T-helper 2 cell treated with Interferon-gamma antibody and Interleukin-4, amounts not matched to agents 5 μg/mL and 100 μg/mL, for 36 hours (primary cell): ENCODE measurements at regions not wholly inside any gene's neighbourhood (a gene's known extent, or its start where the extent isn't known, plus 50 kb on each side); places are given as distances from the start of the nearest gene placed in this dataset.
A peak's percentile ranks its signal among the peaks of the same experiment; 100 is the strongest.

Experiments
- DNase-seq: peaks from one replicate; pipeline ENCODE4 v3.0.0; 2021; ENCODE audit warnings: low spot score
- H3K27ac Mint-ChIP-seq: one replicate; pipeline ENCODE4 v1.8.0; 2021; ENCODE audit warnings: mild to moderate bottlenecking, mixed read lengths
- H3K27me3 Mint-ChIP-seq: one replicate; pipeline ENCODE4 v1.8.0; 2021; ENCODE audit warnings: low read depth, mixed read lengths
- H3K36me3 Mint-ChIP-seq: one replicate; pipeline ENCODE4 v1.8.0; 2021; ENCODE audit warnings: low read depth, mixed read lengths
- H3K4me1 Mint-ChIP-seq: one replicate; pipeline ENCODE4 v1.8.0; 2021; ENCODE audit warnings: low read depth, mixed read lengths
- H3K4me3 Mint-ChIP-seq: one replicate; pipeline ENCODE4 v1.8.0; 2022; ENCODE audit warnings: mild to moderate bottlenecking, moderate library complexity, mixed read lengths
- H3K9me3 Mint-ChIP-seq: one replicate; pipeline ENCODE4 v1.8.0; 2021; ENCODE audit warnings: mixed read lengths

GRCh38 chr13:73601708-73602107 is 532.5 kb downstream of the KLF12 start:
- Mint-ChIP-seq H3K9me3 (peaks cover 5% of the 10 kb centered on the region), H3K4me3 (no peak overlapping the region), H3K4me1 (peaks cover 4% of the 10 kb centered on the region), H3K27me3 (no peaks in the 10 kb centered on the region), H3K27ac (no peak overlapping the region), H3K36me3 (no peaks in the 10 kb centered on the region)
- DNase-seq: no peak

GRCh38 chr13:73599232-73600128 is 534.7 kb downstream of the KLF12 start:
- no peak for DNase-seq
- peaks cover 5% of the 10 kb centered on the region for H3K9me3 Mint-ChIP-seq
- no peaks in the 10 kb centered on the region for H3K36me3 Mint-ChIP-seq
- H3K4me1 Mint-ChIP-seq: peaks cover 13% of the 10 kb centered on the region
- H3K4me3 Mint-ChIP-seq: no peak overlapping the region
- H3K27ac Mint-ChIP-seq: no peak overlapping the region
- H3K27me3 Mint-ChIP-seq: peaks cover under 1% of the 10 kb centered on the region

- H3K27ac Mint-ChIP-seq: no peak overlapping the region
- no peaks in the 10 kb centered on the region for H3K36me3 Mint-ChIP-seq
- peaks cover 13% of the 10 kb centered on the region for H3K4me1 Mint-ChIP-seq
- H3K9me3 Mint-ChIP-seq: peaks cover 5% of the 10 kb centered on the region
- H3K27me3 Mint-ChIP-seq: peaks cover 2% of the 10 kb centered on the region
- DNase-seq: no peak
- no peak overlapping the region for H3K4me3 Mint-ChIP-seq
Measured at GRCh38 chr13:73598020-73598712, 536.0 kb downstream of the KLF12 start.

GRCh38 chr13:73596382-73596781 is 537.6 kb downstream of the KLF5 start:
- Mint-ChIP-seq H3K27me3 (peaks cover 2% of the 10 kb centered on the region), H3K27ac (peak overlapping the region; percentile 50), H3K4me1 (peaks cover 12% of the 10 kb centered on the region), H3K36me3 (no peaks in the 10 kb centered on the region), H3K4me3 (no peak overlapping the region), H3K9me3 (no peaks in the 10 kb centered on the region)
- DNase-seq: no peak

- peaks cover 4% of the 10 kb centered on the region for H3K27me3 Mint-ChIP-seq
- H3K27ac Mint-ChIP-seq: no peak overlapping the region
- no peak overlapping the region for H3K4me3 Mint-ChIP-seq
- DNase-seq: no peak
- H3K4me1 Mint-ChIP-seq: peaks cover 10% of the 10 kb centered on the region
- no peaks in the 10 kb centered on the region for H3K9me3 Mint-ChIP-seq
- no peaks in the 10 kb centered on the region for H3K36me3 Mint-ChIP-seq
Measured at GRCh38 chr13:73593199-73593765, 534.5 kb downstream of the KLF5 start.

- Mint-ChIP-seq H3K9me3 (no peaks in the 10 kb centered on the region), H3K36me3 (no peaks in the 10 kb centered on the region), H3K4me3 (no peak overlapping the region), H3K4me1 (peaks cover 10% of the 10 kb centered on the region), H3K27ac (no peak overlapping the region), H3K27me3 (peaks cover 12% of the 10 kb centered on the region)
- DNase-seq: no peak
Measured at GRCh38 chr13:73591861-73592260, 533.1 kb downstream of the KLF5 start.

GRCh38 chr13:73590795-73591194 is 532.0 kb downstream of the KLF5 start:
- Mint-ChIP-seq H3K36me3 (no peaks in the 10 kb centered on the region), H3K27ac (no peak overlapping the region), H3K4me1 (peaks cover 3% of the 10 kb centered on the region), H3K4me3 (no peak overlapping the region), H3K9me3 (no peaks in the 10 kb centered on the region), H3K27me3 (peaks cover 18% of the 10 kb centered on the region)
- DNase-seq: no peak

GRCh38 chr13:73585236-73585635 is 526.4 kb downstream of the KLF5 start:
- Mint-ChIP-seq H3K4me1 (no peaks in the 10 kb centered on the region), H3K4me3 (no peak overlapping the region), H3K36me3 (no peaks in the 10 kb centered on the region), H3K9me3 (no peaks in the 10 kb centered on the region), H3K27ac (no peak overlapping the region), H3K27me3 (peaks cover 21% of the 10 kb centered on the region)
- DNase-seq: no peak

DNA sequence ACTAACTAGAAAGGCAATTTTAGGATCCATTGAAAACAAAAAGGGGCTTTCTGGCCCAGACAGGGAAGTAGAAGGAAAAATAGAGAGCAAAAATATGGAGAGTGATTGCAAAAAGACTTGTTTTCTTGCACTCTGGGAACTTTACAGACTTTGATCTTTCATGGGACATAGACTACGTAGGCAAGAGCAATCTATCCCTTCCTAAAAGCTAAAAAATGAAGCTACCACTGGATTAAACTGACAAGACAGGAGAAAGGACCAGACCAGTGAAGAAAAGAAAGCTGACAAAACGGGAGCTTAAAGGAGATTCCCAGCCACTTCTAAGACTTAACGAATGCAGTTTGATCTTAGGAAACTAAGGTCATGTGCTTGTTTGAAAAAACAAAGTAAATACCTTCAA is 524.5 kb downstream of the KLF5 start:
- Mint-ChIP-seq H3K27me3 (peaks cover 23% of the 10 kb centered on the region), H3K27ac (no peak overlapping the region), H3K4me3 (no peak overlapping the region), H3K9me3 (no peaks in the 10 kb centered on the region), H3K36me3 (no peaks in the 10 kb centered on the region), H3K4me1 (no peaks in the 10 kb centered on the region)
- DNase-seq: no peak

DNA sequence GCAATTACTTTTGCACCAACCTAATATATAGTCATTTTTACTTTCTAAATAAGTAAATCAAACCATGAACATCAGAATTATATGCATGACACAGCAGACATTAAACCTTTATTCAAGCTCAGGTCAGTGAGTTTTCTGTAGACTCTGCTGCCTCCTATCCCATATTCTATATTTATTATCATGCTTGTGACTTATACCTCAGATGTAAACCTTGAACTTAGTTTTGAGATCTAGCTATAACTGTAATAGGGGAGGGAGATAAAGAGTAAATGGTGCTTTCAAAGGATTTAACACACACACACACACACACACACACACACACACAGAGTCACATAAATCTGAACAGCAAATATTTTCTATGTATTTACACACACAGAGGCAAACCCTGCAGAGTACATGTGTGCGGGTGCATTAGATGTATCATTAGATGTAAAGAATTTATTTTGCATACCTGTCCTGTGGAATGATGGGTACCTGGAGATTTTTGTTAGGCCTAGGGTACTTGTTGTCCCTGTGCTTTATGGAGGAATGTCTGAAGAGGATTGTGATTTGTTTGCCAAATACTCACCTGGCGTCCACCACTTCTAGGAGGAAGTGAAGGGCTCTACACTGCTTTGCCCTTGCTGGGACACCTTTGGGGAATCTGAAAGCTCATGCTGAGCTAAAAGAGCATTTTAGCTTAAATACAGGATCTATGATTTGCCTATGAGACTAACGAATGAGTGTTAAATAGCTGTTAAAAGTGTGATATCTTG is 521.9 kb downstream of the KLF5 start:
- H3K27me3 Mint-ChIP-seq: peaks cover 9% of the 10 kb centered on the region
- H3K4me3 Mint-ChIP-seq: no peak overlapping the region
- H3K9me3 Mint-ChIP-seq: no peaks in the 10 kb centered on the region
- no peak for DNase-seq
- H3K4me1 Mint-ChIP-seq: no peaks in the 10 kb centered on the region
- no peak overlapping the region for H3K27ac Mint-ChIP-seq
- no peaks in the 10 kb centered on the region for H3K36me3 Mint-ChIP-seq

DNA sequence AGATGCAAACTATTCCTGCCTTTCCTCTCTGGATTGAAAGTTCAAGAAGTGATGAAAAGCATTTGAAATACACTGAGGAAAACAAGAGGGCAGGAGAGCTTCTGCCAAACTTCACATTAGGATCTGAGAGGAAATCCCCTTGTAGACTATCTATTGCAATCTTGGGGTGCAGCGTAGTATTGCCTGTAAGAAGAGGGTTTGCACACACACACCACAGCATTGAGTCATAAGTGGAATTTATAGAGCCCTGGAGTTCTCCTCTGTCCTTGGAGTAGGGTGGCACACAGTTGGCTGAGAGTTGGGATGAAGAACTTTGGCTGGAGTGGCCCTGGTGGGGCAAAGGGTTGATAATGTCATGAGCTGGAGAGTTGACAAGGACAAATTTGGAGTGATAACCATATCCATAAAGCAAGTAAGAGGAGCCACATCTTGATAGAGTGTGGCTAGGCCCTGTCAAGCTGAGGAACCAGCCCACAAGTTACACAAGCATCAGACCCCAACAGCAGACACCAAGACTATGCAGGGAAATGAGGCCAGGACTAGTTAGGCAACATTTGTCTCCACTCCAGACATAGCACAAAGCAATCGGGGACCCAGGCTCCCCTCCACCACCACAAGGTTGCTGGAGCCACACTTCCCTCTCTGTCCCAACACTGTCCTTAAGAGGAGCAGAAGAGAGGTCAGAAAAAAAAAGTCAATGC is 520.9 kb downstream of the KLF5 start:
- no peak for DNase-seq
- Mint-ChIP-seq H3K27me3 (peaks cover 6% of the 10 kb centered on the region), H3K4me3 (no peak overlapping the region), H3K9me3 (no peaks in the 10 kb centered on the region), H3K36me3 (no peaks in the 10 kb centered on the region), H3K4me1 (no peaks in the 10 kb centered on the region), H3K27ac (no peak overlapping the region)

- no peak for DNase-seq
- H3K27ac Mint-ChIP-seq: no peak overlapping the region
Measured at GRCh38 chr13:73578251-73578875, 519.6 kb downstream of the KLF5 start.

GRCh38 chr13:73576291-73576690 is 517.5 kb downstream of the KLF5 start:
- Mint-ChIP-seq H3K4me1 (no peaks in the 10 kb centered on the region), H3K4me3 (no peak overlapping the region), H3K27me3 (peaks cover 2% of the 10 kb centered on the region), H3K36me3 (no peaks in the 10 kb centered on the region), H3K9me3 (no peaks in the 10 kb centered on the region), H3K27ac (no peak overlapping the region)
- DNase-seq: no peak

More at GRCh38 chr13:73578251-73578875, 519.6 kb downstream of the KLF5 start:
- Mint-ChIP-seq H3K36me3 (no peaks in the 10 kb centered on the region), H3K27me3 (peaks cover 2% of the 10 kb centered on the region), H3K9me3 (no peaks in the 10 kb centered on the region), H3K4me3 (no peak overlapping the region), H3K4me1 (no peaks in the 10 kb centered on the region)
